Thoracic aorta (tissue), 2 donors: ENCODE measurements at regions not wholly inside any gene's neighbourhood (a gene's known extent, or its start where the extent isn't known, plus 50 kb on each side); places are given as distances from the start of the nearest gene placed in this dataset.

Experiments
- ATAC-seq: fragments of 150-250 bp; one replicate; pipeline ENCODE4 v1.8.0; 2017; ENCODE audit warnings: low read depth; ENCODE audit not compliant: insufficient number of reproducible peaks, low FRiP score
- DNase-seq: peaks from one replicate; pipeline ENCODE4 v3.0.0-alpha.2; 2020; ENCODE audit warnings: low spot score
- H3K27ac ChIP-seq, 2 donors: fragments of 200-600 bp; sonication (generic); 1 replicate in 1 of 2; 2 replicates in 1 of 2; pipeline ENCODE4 v1.5.1; 2016; ENCODE audit warnings: mild to moderate bottlenecking in 2 of 2, moderate library complexity in 2 of 2
- H3K27me3 ChIP-seq: fragments of 200-600 bp; sonication (generic); replicated peaks from 2 replicates; pipeline ENCODE4 v1.6.0; 2016; ENCODE audit warnings: mild to moderate bottlenecking; ENCODE audit not compliant: insufficient read depth
- H3K36me3 ChIP-seq: fragments of 200-600 bp; sonication (generic); one replicate; pipeline ENCODE4 v1.5.1; 2016
- H3K4me1 ChIP-seq, 2 donors: fragments of 200-600 bp; sonication (generic); 1 replicate in 1 of 2; 2 replicates in 1 of 2; pipeline versions ENCODE4 v1.5.1 to v1.6.0; 2016; ENCODE audit warnings: low read depth in 2 of 2, mild to moderate bottlenecking in 1 of 2; ENCODE audit not compliant: control insufficient read depth in 1 of 2
- H3K4me3 ChIP-seq: fragments of 200-600 bp; sonication (generic); 2 replicates; pipeline ENCODE4 v1.5.1; 2016; ENCODE audit warnings: mild to moderate bottlenecking
- H3K9me3 ChIP-seq: fragments of 200-600 bp; sonication (generic); 2 replicates; pipeline ENCODE4 v1.5.1; 2016
- CTCF ChIP-seq: fragments of 200-600 bp; sonication (generic); IDR thresholded peaks from one replicate; pipeline ENCODE4 v1.5.1; 2019; ENCODE audit warnings: antibody characterized with exemption

- TF ChIP-seq CTCF, result no peak
- Histone ChIP-seq H3K4me1 (peaks cover 0 to 14% of the 10 kb centered on the region in 2 donors), H3K27me3 (no peaks in the 10 kb centered on the region), H3K36me3 (no peaks in the 10 kb centered on the region), H3K9me3 (no peaks in the 10 kb centered on the region), H3K27ac (no peak overlapping the region), H3K4me3 (no peak overlapping the region)
- ATAC-seq (no peak), DNase-seq (no peak)
These were observed 1507.6 kb upstream of the SEL1L start for GRCh38 chr14:83041224-83041623.

GRCh38 chr14:83042858-83043257 is 1509.2 kb upstream of the SEL1L start:
- no peak for TF ChIP-seq CTCF
- no peak for ATAC-seq
- Histone ChIP-seq H3K27ac (no peak overlapping the region), H3K4me3 (no peak overlapping the region), H3K36me3 (no peaks in the 10 kb centered on the region), H3K27me3 (no peaks in the 10 kb centered on the region), H3K4me1 (peaks cover 0 to 21% of the 10 kb centered on the region in 2 donors), H3K9me3 (no peaks in the 10 kb centered on the region)
- no peak for DNase-seq

GRCh38 chr14:83044001-83044400 is 1510.3 kb upstream of the SEL1L start:
- Histone ChIP-seq H3K27ac (no peak overlapping the region), H3K27me3 (no peaks in the 10 kb centered on the region), H3K4me1 (peaks cover 0 to 21% of the 10 kb centered on the region in 2 donors), H3K36me3 (no peaks in the 10 kb centered on the region), H3K4me3 (no peak overlapping the region), H3K9me3 (no peaks in the 10 kb centered on the region)
- TF ChIP-seq CTCF, result no peak
- ATAC-seq (no peak), DNase-seq (no peak)

- no peak overlapping the region for H3K4me3 ChIP-seq
- ATAC-seq, result no peak
- no peaks in the 10 kb centered on the region for H3K9me3 ChIP-seq
These were observed 1513.6 kb upstream of the SEL1L start for GRCh38 chr14:83047059-83047830.

More at GRCh38 chr14:83047059-83047830, 1513.6 kb upstream of the SEL1L start:
- DNase-seq, result no peak
- TF ChIP-seq CTCF, result no peak
- no peaks in the 10 kb centered on the region for H3K27me3 ChIP-seq
- H3K27ac ChIP-seq, result no peak overlapping the region
- no peaks in the 10 kb centered on the region for H3K36me3 ChIP-seq
- peaks cover 0 to 14% of the 10 kb centered on the region in 2 donors for H3K4me1 ChIP-seq
